GM12891 (cell line): ENCODE measurements at regions not wholly inside any gene's neighbourhood (a gene's known extent, or its start where the extent isn't known, plus 50 kb on each side); places are given as distances from the start of the nearest gene placed in this dataset.

ENCODE experiments used
- DNase-seq: peaks from one replicate; pipeline ENCODE4 v3.0.0; 2011; ENCODE audit warnings: low spot score; ENCODE audit not compliant: insufficient read length
- FAIRE-seq: peaks from 2 replicates; lab custom pipeline; 2011; peaks lifted over from hg19 to GRCh38; lab: Jason Lieb, UNC
- PAX5 ChIP-seq: IDR thresholded peaks from 2 replicates; pipeline ENCODE4 v1.6.1; 2011; ENCODE audit warnings: low read length, moderate library complexity, mild to moderate bottlenecking; ENCODE audit not compliant: insufficient read depth, severe bottlenecking
- POLR2A ChIP-seq: IDR thresholded peaks from 2 replicates; pipeline ENCODE4 v1.6.1; 2011; ENCODE audit warnings: low read depth, low read length, control low read depth
- POLR2AphosphoS5 ChIP-seq: IDR thresholded peaks from 2 replicates; pipeline ENCODE4 v1.6.1; 2011; ENCODE audit warnings: low read depth, low read length, control low read depth
- POU2F2 ChIP-seq: IDR thresholded peaks from 2 replicates; pipeline ENCODE4 v1.6.1; 2011; ENCODE audit warnings: low read depth, mild to moderate bottlenecking, control low read depth, low read length, moderate library complexity
- SPI1 ChIP-seq: IDR thresholded peaks from 2 replicates; pipeline ENCODE4 v1.6.1; 2011; ENCODE audit warnings: low read depth, low read length, control low read depth
- TAF1 ChIP-seq: IDR thresholded peaks from 2 replicates; pipeline ENCODE4 v1.6.1; 2011; ENCODE audit warnings: low read depth, low read length, control low read depth

DNA sequence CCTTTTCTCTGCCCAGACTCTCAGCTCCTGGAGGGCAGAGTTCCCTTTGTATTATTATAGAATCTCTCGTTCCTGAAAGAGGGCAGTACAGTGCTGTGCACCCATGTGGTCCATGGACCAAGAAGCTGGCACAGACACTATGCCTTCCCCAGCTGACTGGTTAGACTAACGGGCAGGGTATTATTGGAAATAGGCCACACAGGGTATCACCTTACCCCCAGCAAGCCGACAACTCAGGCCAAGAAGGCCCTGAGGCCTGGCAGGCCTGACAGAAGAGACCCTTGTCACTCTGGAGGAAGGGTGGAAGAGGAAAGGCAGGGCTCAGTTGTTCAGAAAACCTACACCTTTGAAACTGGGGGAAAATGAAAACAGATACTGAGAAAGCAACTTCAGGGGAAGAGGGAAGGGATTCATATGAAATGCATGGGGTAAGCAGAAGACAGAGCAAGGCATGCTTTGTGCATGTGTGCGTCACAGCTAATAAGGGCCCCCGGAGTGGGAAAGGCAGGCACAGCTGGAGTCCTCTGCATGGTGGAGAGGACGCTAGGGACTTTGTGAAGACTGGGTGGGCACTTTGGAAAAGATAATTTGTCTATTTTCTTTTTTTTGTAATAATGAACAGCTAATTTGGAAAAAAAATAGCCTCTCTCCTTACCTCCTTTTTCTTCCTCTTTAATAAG, 476.8 kb upstream of the CELF4 start:
- TF ChIP-seq POLR2AphosphoS5 = no peak
- TF ChIP-seq POU2F2 = no peak
- TF ChIP-seq SPI1 = no peak
- TF ChIP-seq POLR2A = no peak
- no peak for TF ChIP-seq TAF1
- TF ChIP-seq PAX5 = no peak
- FAIRE-seq (no peak), DNase-seq (no peak)

DNA sequence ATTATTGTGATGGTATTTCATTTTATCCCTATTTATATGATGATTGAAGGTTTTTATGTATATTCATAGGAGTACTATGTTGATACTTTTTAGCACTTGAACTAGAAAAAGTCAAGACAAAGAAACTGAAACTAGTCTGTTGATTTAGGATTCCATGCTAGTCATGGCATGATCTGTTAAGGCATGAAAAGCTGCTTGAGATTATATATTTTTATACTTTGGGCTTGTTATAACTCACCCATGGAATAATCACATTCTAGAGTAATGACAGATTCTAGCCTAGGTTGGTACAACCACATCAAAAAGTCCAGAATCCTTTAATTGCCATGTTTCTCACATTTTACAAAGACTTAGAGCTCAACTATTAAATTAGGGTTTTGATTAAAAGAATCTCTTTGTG, 472.6 kb upstream of the CELF4 start:
- TF ChIP-seq PAX5 (no peak), TAF1 (no peak), POLR2A (no peak), SPI1 (no peak), POU2F2 (no peak), POLR2AphosphoS5 (no peak)
- FAIRE-seq = no peak
- DNase-seq = no peak

GRCh38 chr18:38035193-38035592, 469.6 kb upstream of the CELF4 start:
- TF ChIP-seq POU2F2 (no peak), TAF1 (no peak), SPI1 (no peak), POLR2A (no peak), PAX5 (no peak), POLR2AphosphoS5 (no peak)

DNA sequence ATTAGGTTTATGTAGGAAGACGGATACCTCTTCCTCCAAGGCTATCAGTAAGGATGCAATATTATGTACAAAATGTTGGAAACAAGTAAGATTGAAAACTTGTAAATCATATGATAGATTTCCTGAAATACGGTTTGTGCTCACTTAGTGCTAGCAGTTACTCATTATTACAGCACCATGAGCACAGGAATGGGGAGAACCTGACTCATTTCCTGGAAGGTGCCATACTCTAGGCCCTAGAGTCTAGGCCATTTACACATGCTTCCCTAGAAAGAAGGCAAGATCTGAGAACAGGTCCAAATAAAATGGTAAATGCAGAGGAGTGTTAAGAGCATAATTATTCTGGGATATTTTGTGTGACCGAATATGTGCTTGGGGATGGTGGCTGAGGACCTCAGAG, 467.7 kb upstream of the CELF4 start:
- no peak for DNase-seq
- TF ChIP-seq POLR2A (no peak), TAF1 (no peak)
- no peak for FAIRE-seq

More at GRCh38 chr18:38035193-38035592, 469.6 kb upstream of the CELF4 start:
- FAIRE-seq (no peak), DNase-seq (no peak)

- TF ChIP-seq POLR2A = no peak
- no peak for TF ChIP-seq SPI1
- no peak for TF ChIP-seq TAF1
- no peak for TF ChIP-seq POU2F2
- TF ChIP-seq POLR2AphosphoS5 = no peak
- no peak for TF ChIP-seq PAX5
- DNase-seq (no peak), FAIRE-seq (no peak)
Measured at GRCh38 chr18:38032516-38032915, 466.9 kb upstream of the CELF4 start.

GRCh38 chr18:38028946-38029345, 463.3 kb upstream of the CELF4 start:
- TF ChIP-seq TAF1 = no peak
- TF ChIP-seq PAX5 = no peak
- no peak for TF ChIP-seq POU2F2
- TF ChIP-seq SPI1 = no peak
- no peak for TF ChIP-seq POLR2AphosphoS5
- no peak for TF ChIP-seq POLR2A
- DNase-seq = no peak
- no peak for FAIRE-seq

DNA sequence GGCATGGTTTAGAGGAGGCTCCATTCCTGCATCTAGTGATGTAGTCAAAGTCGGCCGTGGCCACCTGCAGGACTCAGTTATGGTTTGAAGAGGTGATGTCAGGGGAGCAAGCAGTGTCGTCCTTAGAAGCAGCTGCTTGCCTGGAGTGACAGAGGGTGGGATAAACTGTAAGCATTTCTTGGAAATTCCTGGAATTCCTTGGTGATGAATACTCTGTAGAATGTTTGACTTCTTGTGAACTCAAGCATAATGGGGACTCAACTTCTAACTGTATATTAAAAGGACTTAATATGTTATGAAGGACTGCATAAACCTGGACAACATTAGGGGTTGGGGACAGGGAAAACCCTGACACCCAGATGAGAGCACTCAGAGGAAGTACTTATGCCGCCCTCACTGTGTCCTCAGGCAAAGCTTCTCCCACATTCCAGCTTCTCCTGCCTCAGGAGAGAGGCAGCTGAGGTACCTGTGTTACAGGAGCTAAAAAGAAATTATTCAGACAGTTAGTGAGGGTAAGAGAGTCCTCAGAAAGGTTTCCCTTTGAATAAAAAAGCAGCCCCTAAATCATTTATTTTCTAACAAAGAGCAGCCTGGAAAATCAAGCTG, 459.9 kb upstream of the CELF4 start:
- no peak for TF ChIP-seq POLR2AphosphoS5
- TF ChIP-seq POLR2A = no peak
- TF ChIP-seq PAX5 = no peak
- no peak for TF ChIP-seq POU2F2
- TF ChIP-seq TAF1 = no peak
- TF ChIP-seq SPI1 = no peak
- no peak for FAIRE-seq
- DNase-seq = no peak

DNA sequence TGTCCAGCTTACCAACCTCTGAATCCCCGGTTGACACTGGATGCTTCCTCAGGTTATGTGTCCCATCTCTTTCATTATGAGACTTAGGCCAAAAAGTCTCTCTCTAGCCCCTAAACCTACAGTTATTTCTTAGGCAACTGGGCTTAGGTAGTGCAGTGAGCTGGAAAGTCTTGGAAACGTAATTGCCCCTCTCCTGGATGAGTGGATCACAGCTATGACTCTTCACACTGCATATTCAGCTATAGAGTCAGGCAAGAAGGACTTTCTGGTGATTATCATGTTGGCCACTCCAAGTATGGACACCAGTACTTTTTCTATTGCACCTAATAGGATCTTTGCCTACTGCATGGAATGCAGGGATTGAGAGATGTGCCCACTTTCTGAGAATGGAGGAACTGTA, 458.3 kb upstream of the CELF4 start:
- TF ChIP-seq SPI1 (no peak), PAX5 (no peak), POU2F2 (no peak), POLR2A (no peak), TAF1 (no peak), POLR2AphosphoS5 (no peak)
- DNase-seq = no peak
- no peak for FAIRE-seq

DNA sequence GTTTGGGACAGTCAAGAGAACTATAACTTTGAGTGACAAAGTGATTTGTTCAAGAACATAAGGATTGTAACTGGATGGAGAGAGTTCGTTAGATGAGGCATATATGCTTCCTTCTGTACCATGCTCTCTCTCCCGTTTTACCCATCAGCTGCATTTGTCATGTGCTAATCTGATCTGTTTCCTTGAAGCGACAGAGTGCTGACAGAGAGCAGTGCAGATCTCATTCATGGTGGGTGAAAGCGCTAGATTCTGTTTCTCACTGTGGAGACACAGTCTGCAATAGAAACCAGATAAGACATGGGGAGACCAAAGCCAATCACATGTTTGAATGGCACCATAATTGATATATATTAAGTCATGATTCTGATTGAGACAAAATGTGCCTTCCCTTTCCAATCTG, 456.6 kb upstream of the CELF4 start:
- no peak for TF ChIP-seq POU2F2
- no peak for TF ChIP-seq POLR2A
- TF ChIP-seq PAX5 = no peak
- no peak for TF ChIP-seq SPI1
- no peak for DNase-seq
- no peak for FAIRE-seq

- TF ChIP-seq SPI1 = no peak
- TF ChIP-seq POLR2A = no peak
- no peak for TF ChIP-seq POU2F2
- TF ChIP-seq POLR2AphosphoS5 = no peak
- TF ChIP-seq TAF1 = no peak
- no peak for TF ChIP-seq PAX5
- FAIRE-seq = no peak
- no peak for DNase-seq
Measured at GRCh38 chr18:38019292-38019691, 453.7 kb upstream of the CELF4 start.
